T-helper 1 cell treated with Interleukin-12 subunit alpha and Interleukin-12 subunit beta and Interleukin-4 antibody, amounts not matched to agents 30 ng/mL and 1 ng/mL, for 36 hours (primary cell): ENCODE measurements at regions not wholly inside any gene's neighbourhood (a gene's known extent, or its start where the extent isn't known, plus 50 kb on each side); places are given as distances from the start of the nearest gene placed in this dataset.

Source experiments
- intact Hi-C: fragments of 100-400 bp; cut with micrococcal nuclease; formaldehyde crosslinking; loops from one replicate; pipeline ENCODE4 v1.15.1; 2024

GRCh38 chr12:124398578-124399227 is 103.8 kb downstream of the RFLNA start:
- intact Hi-C loops: loop anchor here (10.0 kb wide), 1 partner anchor 364 kb away; no protein-coding TSS in a partner anchor

- intact Hi-C loops: loop anchor here (10.0 kb wide), 1 partner anchor 363 kb away; no protein-coding TSS in a partner anchor
Measured at GRCh38 chr12:124397807-124398577, 103.1 kb downstream of the RFLNA start.

- intact Hi-C loops: loop anchor here (10.0 kb wide), 1 partner anchor 363 kb away; no protein-coding TSS in a partner anchor
Measured at GRCh38 chr12:124397399-124397679, 102.4 kb downstream of the RFLNA start.

GRCh38 chr12:124396544-124397398 is 101.9 kb downstream of the RFLNA start:
- intact Hi-C loops: loop anchor here (10.0 kb wide), 1 partner anchor 362 kb away; no protein-coding TSS in a partner anchor

- intact Hi-C loops: loop anchor here (10.0 kb wide), 1 partner anchor 361 kb away; no protein-coding TSS in a partner anchor
Measured at GRCh38 chr12:124395986-124396385, 101.1 kb downstream of the RFLNA start.

GRCh38 chr12:124395284-124395752 is 100.4 kb downstream of the RFLNA start:
- intact Hi-C loops: loop anchor here (10.0 kb wide), 1 partner anchor 361 kb away; no protein-coding TSS in a partner anchor

GRCh38 chr12:124394462-124395128 is 99.7 kb downstream of the RFLNA start:
- intact Hi-C loops: loop anchor here (5.0 to 10.0 kb wide), 3 partner anchors 73 to 360 kb away; partner anchors contain the start of gene NCOR2

GRCh38 chr12:124393831-124394230 is 98.9 kb downstream of the RFLNA start:
- intact Hi-C loops: loop anchor here (5.0 to 10.0 kb wide), 3 partner anchors 73 to 359 kb away; partner anchors contain the start of gene NCOR2

- intact Hi-C loops: loop anchor here (5.0 to 10.0 kb wide), 3 partner anchors 74 to 359 kb away; partner anchors contain the start of gene NCOR2
Measured at GRCh38 chr12:124393414-124393790, 98.5 kb downstream of the RFLNA start.

- intact Hi-C loops: loop anchor here (5.0 to 10.0 kb wide), 3 partner anchors 74 to 358 kb away; partner anchors contain the start of gene NCOR2
Measured at GRCh38 chr12:124392667-124393413, 97.9 kb downstream of the RFLNA start.

GRCh38 chr12:124392271-124392666 is 97.4 kb downstream of the RFLNA start:
- intact Hi-C loops: loop anchor here (5.0 to 10.0 kb wide), 3 partner anchors 75 to 357 kb away; partner anchors contain the start of gene NCOR2

GRCh38 chr12:124391340-124392261 is 96.7 kb downstream of the RFLNA start:
- intact Hi-C loops: loop anchor here (5.0 to 10.0 kb wide), 3 partner anchors 76 to 357 kb away; partner anchors contain the start of gene NCOR2

GRCh38 chr12:124390442-124391097 is 95.7 kb downstream of the RFLNA start:
- intact Hi-C loops: loop anchor here (5.0 to 10.0 kb wide), 3 partner anchors 77 to 356 kb away; partner anchors contain the start of gene NCOR2

GRCh38 chr12:124389725-124390441 is 95.0 kb downstream of the RFLNA start:
- intact Hi-C loops: loop anchor here (5.0 to 10.0 kb wide), 3 partner anchors 77 to 355 kb away; partner anchors contain the start of gene NCOR2

GRCh38 chr12:124389138-124389724 is 94.3 kb downstream of the RFLNA start:
- intact Hi-C loops: no loop called here

- intact Hi-C loops: no loop called here
Measured at GRCh38 chr12:124388679-124389137, 93.8 kb downstream of the RFLNA start.
